NCI-H2196 treated with DMSO at 0.1 percent for 48 hours (cell line): ENCODE measurements at regions not wholly inside any gene's neighbourhood (a gene's known extent, or its start where the extent isn't known, plus 50 kb on each side); places are given as distances from the start of the nearest gene placed in this dataset.

ENCODE experiments used
- DNase-seq: peaks from one replicate; lab custom pipeline; 2025; ENCODE audit not compliant: unreplicated experiment; lab: John Stamatoyannopoulos, UW

- no peak for DNase-seq
Observed at GRCh38 chr10:65306201-65306600, 1619.6 kb upstream of the LRRTM3 start.

- no peak for DNase-seq
Observed at GRCh38 chr10:65312876-65313275, 1613.0 kb upstream of the LRRTM3 start.

- no peak for DNase-seq
Observed at GRCh38 chr10:65313406-65313805, 1612.4 kb upstream of the LRRTM3 start.

- DNase-seq: no peak
Observed at GRCh38 chr10:65314253-65314652, 1611.6 kb upstream of the LRRTM3 start.

GRCh38 chr10:65319493-65319892 lies 1606.3 kb upstream of the LRRTM3 start:
- no peak for DNase-seq

GRCh38 chr10:65320236-65321026 lies 1605.4 kb upstream of the LRRTM3 start:
- no peak for DNase-seq

- DNase-seq: no peak
Observed at GRCh38 chr10:65323802-65324201, 1602.0 kb upstream of the LRRTM3 start.

GRCh38 chr10:65325913-65326312 lies 1599.9 kb upstream of the LRRTM3 start:
- no peak for DNase-seq

GRCh38 chr10:65328486-65328885 lies 1597.3 kb upstream of the LRRTM3 start:
- DNase-seq: no peak

- DNase-seq: no peak
Observed at GRCh38 chr10:65335311-65335710, 1590.5 kb upstream of the LRRTM3 start.

- no peak for DNase-seq
Observed at GRCh38 chr10:65340340-65340739, 1585.5 kb upstream of the LRRTM3 start.

- no peak for DNase-seq
Observed at GRCh38 chr10:65341323-65341925, 1584.4 kb upstream of the LRRTM3 start.

- no peak for DNase-seq
Observed at GRCh38 chr10:65342245-65342644, 1583.6 kb upstream of the LRRTM3 start.

GRCh38 chr10:65346466-65346865 lies 1579.4 kb upstream of the LRRTM3 start:
- DNase-seq: no peak

- no peak for DNase-seq
Observed at GRCh38 chr10:65348637-65349036, 1577.2 kb upstream of the LRRTM3 start.

- DNase-seq: no peak
Observed at GRCh38 chr10:65350611-65351010, 1575.2 kb upstream of the LRRTM3 start.

GRCh38 chr10:65355141-65355680 lies 1570.6 kb upstream of the LRRTM3 start:
- DNase-seq: no peak

- no peak for DNase-seq
Observed at GRCh38 chr10:65358565-65358964, 1567.3 kb upstream of the LRRTM3 start.

GRCh38 chr10:65360497-65360896 lies 1565.3 kb upstream of the LRRTM3 start:
- DNase-seq: no peak

- DNase-seq: no peak
Observed at GRCh38 chr10:65365878-65366277, 1560.0 kb upstream of the LRRTM3 start.

- no peak for DNase-seq
Observed at GRCh38 chr10:65367706-65368105, 1558.1 kb upstream of the LRRTM3 start.

GRCh38 chr10:65375528-65375927 lies 1550.3 kb upstream of the LRRTM3 start:
- no peak for DNase-seq
